Liver (tissue), 8 donors: ENCODE measurements at regions not wholly inside any gene's neighbourhood (a gene's known extent, or its start where the extent isn't known, plus 50 kb on each side); places are given as distances from the start of the nearest gene placed in this dataset.

Source experiments
- DNase-seq: peaks from one replicate; pipeline ENCODE4 v3.0.0-alpha.2; 2017; ENCODE audit warnings: low spot score
- H3K27ac ChIP-seq, 2 donors: one replicate each; pipeline ENCODE4 v1.7.0; 2013; ENCODE audit warnings: inconsistent platforms in 2 of 2, low read length in 2 of 2, control low read depth in 1 of 2, low read depth in 1 of 2, mild to moderate bottlenecking in 1 of 2
- H3K27me3 ChIP-seq, 4 donors: one replicate each; pipeline versions ENCODE4 v1.6.1 to v1.7.0; 2013; ENCODE audit warnings: low read length in 3 of 4, inconsistent platforms in 1 of 4, mild to moderate bottlenecking in 1 of 4, moderate library complexity in 1 of 4; ENCODE audit not compliant: control insufficient read depth in 4 of 4, insufficient read depth in 4 of 4
- H3K36me3 ChIP-seq, 4 donors: one replicate each; pipeline versions ENCODE4 v1.6.1 to v1.7.0; 2013; ENCODE audit warnings: low read length in 3 of 4, mild to moderate bottlenecking in 3 of 4, low read depth in 1 of 4, moderate library complexity in 1 of 4; ENCODE audit not compliant: control insufficient read depth in 4 of 4, insufficient read depth in 3 of 4
- H3K4me1 ChIP-seq, 4 donors: one replicate each; pipeline versions ENCODE4 v1.6.1 to v1.7.0; 2013; ENCODE audit warnings: low read length in 3 of 4, mild to moderate bottlenecking in 3 of 4, moderate library complexity in 1 of 4; ENCODE audit not compliant: control insufficient read depth in 4 of 4, insufficient read depth in 4 of 4
- H3K4me3 ChIP-seq, 3 donors: one replicate each; pipeline versions ENCODE4 v1.6.1 to v1.7.0; 2013; ENCODE audit warnings: low read length in 3 of 3, control low read depth in 1 of 3, low read depth in 1 of 3, mild to moderate bottlenecking in 1 of 3
- H3K9ac ChIP-seq, 2 donors: one replicate each; pipeline ENCODE4 v1.7.0; 2013; ENCODE audit warnings: low read length in 2 of 2, mild to moderate bottlenecking in 2 of 2, moderate library complexity in 2 of 2, control low read depth in 1 of 2, low read depth in 1 of 2
- H3K9me3 ChIP-seq, 4 donors: one replicate each; pipeline versions ENCODE4 v1.6.1 to v1.7.0; 2013; ENCODE audit warnings: low read length in 3 of 4; ENCODE audit not compliant: control insufficient read depth in 4 of 4
- CTCF ChIP-seq: fragments of 150-350 bp; IDR thresholded peaks from 2 replicates; pipeline ENCODE4 v1.5.1; 2017; ENCODE audit warnings: improper control_type of control experiment, low read depth, low read length; ENCODE audit not compliant: missing input control
- EGR1 ChIP-seq, 2 donors: IDR thresholded peaks; 2 replicates each; pipeline ENCODE4 v1.6.1; 2016 to 2018; ENCODE audit warnings: antibody characterized with exemption in 2 of 2, low read depth in 2 of 2
- FOXA1 ChIP-seq: IDR thresholded peaks from 2 replicates; pipeline ENCODE4 v1.6.1; 2016; ENCODE audit warnings: antibody characterized with exemption
- HNF4A ChIP-seq, 2 donors: conservative IDR thresholded peaks; 2 replicates each; pipeline ENCODE4 v1.6.1; 2016; ENCODE audit warnings: antibody characterized with exemption in 2 of 2, mild to moderate bottlenecking in 2 of 2
- HNF4G ChIP-seq: IDR thresholded peaks from 2 replicates; pipeline ENCODE4 v1.6.1; 2016; ENCODE audit warnings: antibody characterized with exemption
- JUND ChIP-seq, 2 donors: IDR thresholded peaks; 2 replicates each; pipeline ENCODE4 v1.6.1; 2016; ENCODE audit warnings: antibody characterized with exemption in 2 of 2
- MAX ChIP-seq: IDR thresholded peaks from 2 replicates; pipeline ENCODE4 v1.6.1; 2016; ENCODE audit warnings: antibody characterized with exemption
- NR2F2 ChIP-seq: IDR thresholded peaks from 2 replicates; pipeline ENCODE4 v1.6.1; 2016; ENCODE audit warnings: antibody characterized with exemption
- RAD21 ChIP-seq, 2 donors: IDR thresholded peaks; 2 replicates each; pipeline ENCODE4 v1.6.1; 2016; ENCODE audit warnings: antibody characterized with exemption in 2 of 2, mild to moderate bottlenecking in 2 of 2
- RXRA ChIP-seq, 2 donors: IDR thresholded peaks; 2 replicates each; pipeline ENCODE4 v1.6.1; 2017 to 2018; ENCODE audit warnings: antibody characterized with exemption in 2 of 2, mild to moderate bottlenecking in 1 of 2
- ZBTB33 ChIP-seq: IDR thresholded peaks from 2 replicates; pipeline ENCODE4 v1.6.1; 2016; ENCODE audit warnings: antibody characterized with exemption
- WGBS: extraction: QIAGEN DNeasy Blood & Tissue Kit; methylation state at CpG from one replicate; pipeline ENCODE4 v1.1.7; 2013; 5-methylcytosine and 5-hydroxymethylcytosine counted together
- donor health status: healthy.
- donor health status: healthy.
- donor health status: healthy.
- donor health status: healthy.
- donor health status: healthy.

DNA sequence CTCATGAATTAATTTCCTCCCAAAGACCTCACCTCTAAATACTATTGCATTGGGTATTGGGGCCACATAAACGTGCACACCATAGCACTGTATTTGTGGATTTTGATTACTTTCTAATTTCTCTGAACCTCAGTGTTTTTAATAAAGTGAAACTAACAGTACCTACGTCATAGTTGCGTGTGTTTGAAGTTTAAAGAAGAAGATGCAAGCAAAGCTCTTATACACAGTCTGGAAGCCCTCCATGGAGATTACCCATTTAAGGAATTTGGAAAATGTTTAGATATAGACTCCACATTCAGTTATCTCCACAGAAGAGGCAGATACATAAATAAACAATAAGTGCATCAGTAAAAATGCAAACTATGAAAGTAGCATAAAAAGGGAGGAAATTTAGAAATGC is 581.1 kb upstream of the GBE1 start:
- 67% methylated on average over 3 of the region's 3 CpGs for WGBS
- Histone ChIP-seq H3K36me3 (no peaks in the 10 kb centered on the region), H3K4me1 (no peaks in the 10 kb centered on the region), H3K4me3 (no peak overlapping the region), H3K9me3 (no peaks in the 10 kb centered on the region), H3K9ac (no peak overlapping the region), H3K27ac (no peak overlapping the region), H3K27me3 (no peaks in the 10 kb centered on the region)
- no peak for TF ChIP-seq EGR1 (IDR thresholded peaks at IDR 0.05; ENCODE audit: low read depth in 2 of 2)
- TF ChIP-seq FOXA1: no peak
- no peak for TF ChIP-seq RXRA (IDR thresholded peaks at IDR 0.05)
- no peak for TF ChIP-seq RAD21 (IDR thresholded peaks at IDR 0.05)
- TF ChIP-seq HNF4G: no peak
- no peak for TF ChIP-seq MAX
- TF ChIP-seq JUND (IDR thresholded peaks at IDR 0.05): no peak
- no peak for TF ChIP-seq HNF4A (conservative IDR thresholded peaks at IDR 0.05)
- no peak for DNase-seq

GRCh38 chr3:82329300-82329699 is 567.9 kb upstream of the GBE1 start:
- no peaks in the 10 kb centered on the region for H3K27me3 ChIP-seq
- no peak overlapping the region for H3K9ac ChIP-seq
- no peak overlapping the region for H3K4me3 ChIP-seq
- no peak for DNase-seq
- H3K36me3 ChIP-seq: no peaks in the 10 kb centered on the region
- no peak overlapping the region for H3K27ac ChIP-seq
- TF ChIP-seq CTCF (peak; percentile 33), RAD21 (IDR thresholded peaks at IDR 0.05) (peak; percentile 42 to 44), RXRA (IDR thresholded peaks at IDR 0.05) (no peak)
- no peaks in the 10 kb centered on the region for H3K4me1 ChIP-seq
- WGBS: 63% methylated on average over 2 of the region's 2 CpGs
- no peaks in the 10 kb centered on the region for H3K9me3 ChIP-seq

DNA sequence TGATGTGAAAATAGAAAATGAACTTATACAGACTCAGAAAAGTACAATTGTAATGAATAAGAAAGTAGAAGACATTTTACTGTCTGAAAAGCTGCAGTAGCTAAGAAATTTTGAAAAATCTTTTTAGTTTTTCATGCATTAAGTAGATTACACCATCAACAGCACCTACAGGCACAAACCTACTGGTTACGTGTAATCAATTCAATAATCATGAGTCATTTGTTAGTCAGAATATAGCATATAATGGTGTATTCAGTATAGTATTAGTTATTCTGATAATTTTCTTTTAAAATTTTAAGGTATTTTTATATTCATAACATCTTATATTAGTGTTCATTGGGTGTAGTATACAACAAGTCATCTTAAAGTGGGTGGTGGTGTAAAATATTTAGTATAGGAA is 550.5 kb upstream of the GBE1 start:
- WGBS: 99% methylated on average over 1 of the region's 1 CpG
- TF ChIP-seq CTCF (no peak), NR2F2 (no peak), ZBTB33 (no peak)
- Histone ChIP-seq H3K36me3 (no peaks in the 10 kb centered on the region), H3K4me3 (no peak overlapping the region), H3K4me1 (no peaks in the 10 kb centered on the region), H3K27me3 (peaks cover 0 to 3% (median 0%) of the 10 kb centered on the region in 4 donors), H3K9me3 (no peaks in the 10 kb centered on the region), H3K9ac (no peak overlapping the region), H3K27ac (no peak overlapping the region)
- DNase-seq: no peak
